Right lobe of liver (tissue), 6 donors: ENCODE measurements at regions not wholly inside any gene's neighbourhood (a gene's known extent, or its start where the extent isn't known, plus 50 kb on each side); places are given as distances from the start of the nearest gene placed in this dataset.

Experiments
- ATAC-seq, 4 donors: fragments of 200-7000 bp; cut with Tn5 transposase; one replicate each; pipeline ENCODE4 v1.9.1; 2020; ENCODE audit warnings: mild to moderate bottlenecking in 4 of 4, moderate library complexity in 4 of 4
- DNase-seq, 3 donors: peaks; one replicate each; pipeline ENCODE4 v3.0.0-alpha.2; 2020
- H3K27ac ChIP-seq, 3 donors: fragments of 200-600 bp; one replicate each; pipeline ENCODE4 v1.8.0; 2022
- H3K27me3 ChIP-seq, 2 donors: fragments of 200-600 bp; one replicate each; pipeline ENCODE4 v1.8.0; 2022
- H3K36me3 ChIP-seq, 4 donors: fragments of 200-600 bp; sonication (generic) in 1 of 4; one replicate each; pipeline versions ENCODE4 v1.5.1 to v1.8.0; 2017 to 2022; ENCODE audit warnings: control low read depth in 1 of 4
- H3K4me1 ChIP-seq, 4 donors: fragments of 200-600 bp; sonication (generic) in 1 of 4; one replicate each; pipeline versions ENCODE4 v1.5.1 to v1.8.0; 2017 to 2022; ENCODE audit warnings: control low read depth in 1 of 4
- H3K4me3 ChIP-seq, 3 donors: fragments of 200-600 bp; one replicate each; pipeline ENCODE4 v1.8.0; 2022
- H3K9me3 ChIP-seq, 4 donors: fragments of 200-600 bp; sonication (generic) in 1 of 4; one replicate each; pipeline versions ENCODE4 v1.5.1 to v1.8.0; 2017 to 2022; ENCODE audit warnings: control low read depth in 1 of 4
- CTCF ChIP-seq, 4 donors: fragments of 200-600 bp in 3 of 4; fragments of 450-650 bp in 1 of 4; IDR thresholded peaks; one replicate each; pipeline versions ENCODE4 v1.5.1 to v1.8.0; 2016 to 2022; ENCODE audit warnings: antibody characterized with exemption in 4 of 4, mild to moderate bottlenecking in 2 of 4
- POLR2A ChIP-seq: fragments of 450-650 bp; IDR thresholded peaks from one replicate; pipeline ENCODE4 v1.6.1; 2017; ENCODE audit warnings: antibody characterized with exemption, mild to moderate bottlenecking
- WGBS: methylation state at CpG from one replicate; pipeline ENCODE4 v1.1.6; 2018; ENCODE audit warnings: low coverage, low lambda C conversion rate; ENCODE audit not compliant: insufficient coverage; ENCODE audit errors: missing lambda C conversion rate; 5-methylcytosine and 5-hydroxymethylcytosine counted together
- intact Hi-C, 2 donors: fragments of 100-400 bp; cut with DNase I; formaldehyde crosslinking; loops; one replicate each; pipeline versions ENCODE4 v1.11.2 to v1.14.1; 2022
- donor health status: DM: no; HTN: yes; CAD: no.
- donor health status: DM: no; HTN: no; CAD: no.
- donor health status: DM: no; HTN: no; CAD: no.
- donor health status: DM: no; HTN: yes; CAD: no.
- donor health status: DM: no; HTN: yes; CAD: no.

GRCh38 chr3:99319961-99320360, 318.4 kb upstream of the COL8A1 start:
- Histone ChIP-seq H3K4me1 (no peaks in the 10 kb centered on the region), H3K9me3 (no peaks in the 10 kb centered on the region), H3K27ac (no peak overlapping the region), H3K4me3 (no peak overlapping the region), H3K27me3 (no peaks in the 10 kb centered on the region), H3K36me3 (no peaks in the 10 kb centered on the region)
- ATAC-seq: no peak
- TF ChIP-seq CTCF (IDR thresholded peaks at IDR 0.05) (no peak), POLR2A (no peak)
- WGBS: 73% methylated on average over 2 of the region's 2 CpGs
- DNase-seq: no peak
- intact Hi-C loops: no loop called here

- H3K4me3 ChIP-seq: no peak overlapping the region
- H3K36me3 ChIP-seq: no peaks in the 10 kb centered on the region
- intact Hi-C loops: no loop called here
- no peak for ATAC-seq
- no peak for TF ChIP-seq POLR2A
- no peak for TF ChIP-seq CTCF (IDR thresholded peaks at IDR 0.05)
- H3K9me3 ChIP-seq: no peaks in the 10 kb centered on the region
- no peak overlapping the region for H3K27ac ChIP-seq
- DNase-seq: no peak
- H3K4me1 ChIP-seq: no peaks in the 10 kb centered on the region
- H3K27me3 ChIP-seq: no peaks in the 10 kb centered on the region
- 41% methylated on average over 1 of the region's 1 CpG for WGBS
Observed at GRCh38 chr3:99319450-99319849, 318.9 kb upstream of the COL8A1 start.

GRCh38 chr3:99317201-99317600, 321.2 kb upstream of the COL8A1 start:
- Histone ChIP-seq H3K4me3 (no peak overlapping the region), H3K9me3 (no peaks in the 10 kb centered on the region), H3K27me3 (no peaks in the 10 kb centered on the region), H3K36me3 (no peaks in the 10 kb centered on the region), H3K4me1 (no peaks in the 10 kb centered on the region), H3K27ac (no peak overlapping the region)
- TF ChIP-seq POLR2A (no peak), CTCF (IDR thresholded peaks at IDR 0.05) (no peak)
- DNase-seq (no peak), ATAC-seq (no peak)
- intact Hi-C loops: no loop called here
- WGBS: 23% methylated on average over 2 of the region's 2 CpGs

GRCh38 chr3:99315896-99316295, 322.5 kb upstream of the COL8A1 start:
- no peaks in the 10 kb centered on the region for H3K36me3 ChIP-seq
- DNase-seq: no peak
- H3K27ac ChIP-seq: no peak overlapping the region
- no peak for ATAC-seq
- intact Hi-C loops: no loop called here
- H3K27me3 ChIP-seq: no peaks in the 10 kb centered on the region
- WGBS: 42% methylated on average over 3 of the region's 3 CpGs
- no peaks in the 10 kb centered on the region for H3K9me3 ChIP-seq
- no peak overlapping the region for H3K4me3 ChIP-seq
- H3K4me1 ChIP-seq: no peaks in the 10 kb centered on the region
- no peak for TF ChIP-seq CTCF (IDR thresholded peaks at IDR 0.05)
- TF ChIP-seq POLR2A: no peak

GRCh38 chr3:99313485-99313884, 324.9 kb upstream of the COL8A1 start:
- intact Hi-C loops: no loop called here
- no peak overlapping the region for H3K27ac ChIP-seq
- TF ChIP-seq POLR2A: no peak
- no peaks in the 10 kb centered on the region for H3K27me3 ChIP-seq
- ATAC-seq (no peak), DNase-seq (no peak)
- no peak overlapping the region for H3K4me3 ChIP-seq
- no peaks in the 10 kb centered on the region for H3K9me3 ChIP-seq
- H3K36me3 ChIP-seq: no peaks in the 10 kb centered on the region
- no peaks in the 10 kb centered on the region for H3K4me1 ChIP-seq
